ENCODE measurements at regions not wholly inside any gene's neighbourhood (a gene's known extent, or its start where the extent isn't known, plus 50 kb on each side); places are given as distances from the start of the nearest gene placed in this dataset.

DNA sequence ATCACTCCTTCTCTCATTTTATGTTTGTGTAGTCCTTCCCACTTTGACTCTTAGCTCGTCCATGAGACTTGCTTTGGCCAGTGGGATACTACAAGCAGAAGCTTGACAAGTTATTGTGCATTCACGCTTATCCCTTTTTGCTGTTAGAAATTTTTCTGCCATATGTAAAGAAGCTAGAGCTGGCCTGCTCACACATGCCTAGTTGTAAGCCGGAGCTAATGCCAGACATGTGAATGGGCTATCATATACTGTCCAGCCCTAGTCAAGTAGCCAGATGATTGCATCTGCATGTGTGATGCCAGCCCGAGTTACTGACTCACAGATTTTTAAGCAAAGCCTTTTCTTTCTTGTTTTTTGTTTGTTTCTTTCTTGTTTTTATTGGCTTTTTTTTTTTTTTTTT lies 460.7 kb downstream of the TDRD3 start:
- no peak for DNase-seq (ENCODE audit: low spot score)
- TF ChIP-seq CTCF (IDR thresholded peaks at IDR 0.05; ENCODE audit: extremely low read depth, missing control alignments), result no peak

- DNase-seq (ENCODE audit: low spot score), result no peak
- TF ChIP-seq CTCF (IDR thresholded peaks at IDR 0.05; ENCODE audit: extremely low read depth, missing control alignments), result no peak
Observed at GRCh38 chr13:60852886-60853285, 455.9 kb downstream of the TDRD3 start.

DNA sequence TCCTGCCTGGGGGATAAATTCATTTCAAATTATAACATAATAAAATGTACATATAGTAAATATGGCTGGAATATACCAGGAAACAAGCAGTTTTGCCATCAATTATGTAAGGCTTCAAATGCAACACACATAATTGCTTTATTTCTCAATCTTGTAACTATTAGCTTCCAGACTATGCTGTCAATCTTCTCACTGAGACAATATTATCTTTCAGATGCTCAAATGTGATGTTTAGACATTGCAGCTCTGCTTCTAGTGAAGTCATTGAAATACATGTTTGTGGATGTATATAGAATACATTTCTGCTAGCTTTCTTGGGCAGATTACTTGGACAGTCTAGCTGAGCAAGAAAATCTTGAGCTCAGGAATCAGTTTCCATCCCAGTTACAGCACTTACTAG lies 454.4 kb downstream of the TDRD3 start:
- TF ChIP-seq CTCF (IDR thresholded peaks at IDR 0.05; ENCODE audit: extremely low read depth, missing control alignments), result no peak
- DNase-seq (ENCODE audit: low spot score), result no peak

DNA sequence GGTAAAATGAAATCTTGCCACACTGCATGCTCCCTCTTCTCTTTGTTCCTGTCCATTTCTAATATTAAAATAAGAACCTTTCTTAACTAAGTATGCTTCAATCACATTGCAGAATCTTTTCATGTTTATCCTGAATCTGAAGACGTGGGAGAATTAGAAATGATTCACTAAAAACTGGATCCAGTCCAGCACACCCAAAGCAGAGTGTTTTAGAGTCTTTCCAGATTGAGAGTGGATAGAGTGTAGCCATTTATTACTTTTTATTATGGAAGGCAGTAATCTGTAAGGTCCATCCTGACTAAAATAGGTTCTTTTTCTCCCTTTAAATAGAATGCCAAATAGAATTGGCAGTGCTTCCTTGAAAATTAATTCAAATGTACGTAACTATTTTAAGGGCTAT lies 453.5 kb downstream of the TDRD3 start:
- DNase-seq (ENCODE audit: low spot score), result no peak
- no peak for TF ChIP-seq CTCF (IDR thresholded peaks at IDR 0.05; ENCODE audit: extremely low read depth, missing control alignments)

DNA sequence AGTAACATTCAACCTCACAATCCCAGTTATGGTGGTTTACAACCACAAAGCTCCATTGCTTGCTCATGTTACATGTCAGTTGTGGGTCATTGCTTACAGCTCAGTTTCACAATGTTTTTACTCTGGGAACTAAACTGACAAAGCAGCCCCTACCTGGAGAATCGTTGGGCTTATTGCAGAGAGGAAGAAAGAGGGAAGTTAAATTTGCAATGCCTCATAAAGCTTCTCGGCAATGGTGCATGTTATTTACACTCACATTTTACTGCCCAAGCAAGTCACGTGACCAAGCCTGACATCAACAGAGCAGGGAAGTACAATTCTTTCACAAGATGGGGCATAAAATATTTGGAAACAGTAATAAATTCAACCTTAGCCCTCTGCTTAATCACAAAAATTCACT lies 441.6 kb downstream of the TDRD3 start:
- no peak for TF ChIP-seq CTCF (IDR thresholded peaks at IDR 0.05; ENCODE audit: extremely low read depth, missing control alignments)
- DNase-seq (ENCODE audit: low spot score), result no peak

DNA sequence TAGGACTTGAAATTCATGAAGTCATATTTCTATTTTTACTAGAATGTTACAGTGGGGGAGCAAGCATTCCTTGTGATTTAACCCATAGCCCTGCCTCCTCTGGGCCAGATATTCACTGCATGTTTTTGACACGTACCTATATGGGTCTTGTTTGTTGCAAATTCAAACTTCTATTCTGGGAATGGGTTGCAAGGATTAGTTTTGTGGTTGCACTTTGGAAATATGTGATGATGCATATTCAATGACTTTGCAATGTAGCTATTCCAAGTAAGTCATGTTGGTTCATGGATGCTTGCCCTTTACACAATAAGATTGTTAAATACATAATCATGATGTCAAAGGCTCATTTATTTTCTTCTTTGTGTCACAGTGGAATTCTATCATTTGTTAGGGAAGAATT lies 440.8 kb downstream of the TDRD3 start:
- no peak for DNase-seq (ENCODE audit: low spot score)

DNA sequence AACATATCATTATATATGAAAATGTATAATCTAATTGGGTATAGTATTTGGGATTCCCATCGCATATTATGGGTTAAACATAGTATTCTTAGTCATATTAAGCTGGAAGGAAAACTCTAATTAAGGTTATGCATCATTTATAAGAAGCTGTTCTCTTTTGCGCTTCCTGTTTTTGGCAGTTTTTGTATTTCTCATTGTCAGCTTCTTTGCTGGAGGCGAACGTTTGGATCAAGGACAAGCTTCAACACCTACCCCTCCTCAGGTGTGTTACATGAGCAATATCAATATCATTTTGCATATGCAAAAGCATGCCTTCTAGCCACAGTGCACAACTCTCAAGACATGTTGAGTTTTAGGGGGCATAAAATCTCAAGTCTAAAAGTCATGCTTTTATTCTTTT lies 439.8 kb downstream of the TDRD3 start:
- TF ChIP-seq CTCF (IDR thresholded peaks at IDR 0.05; ENCODE audit: extremely low read depth, missing control alignments), result no peak
- no peak for DNase-seq (ENCODE audit: low spot score)

More for the DNA sequence above, 440.8 kb downstream of the TDRD3 start:
- TF ChIP-seq CTCF (IDR thresholded peaks at IDR 0.05; ENCODE audit: extremely low read depth, missing control alignments), result no peak
